Activated CD8-positive, alpha-beta memory T cell treated with anti-CD3 and anti-CD28 coated beads for 36 hours (primary cell): ENCODE measurements at regions not wholly inside any gene's neighbourhood (a gene's known extent, or its start where the extent isn't known, plus 50 kb on each side); places are given as distances from the start of the nearest gene placed in this dataset.

Source experiments
- CTCF ChIA-PET: fragments of 350-600 bp; sonication (Branson Sonifier 250); formaldehyde crosslinking; loops from one replicate; lab custom pipeline; 2021; ENCODE audit warnings: antibody characterized with exemption; lab: Charles Lee
- POLR2A ChIA-PET: fragments of 350-600 bp; sonication (Branson Sonifier 250); formaldehyde crosslinking; loops from one replicate; lab custom pipeline; 2021; ENCODE audit warnings: antibody characterized with exemption; lab: Charles Lee

GRCh38 chrX:30957753-30958152 lies 68.7 kb upstream of the TAB3 start:
- POLR2A ChIA-PET: no interaction called here
- CTCF ChIA-PET: no interaction called here

GRCh38 chrX:30955687-30956086 lies 66.6 kb upstream of the TAB3 start:
- ChIA-PET CTCF (no interaction called here), POLR2A (no interaction called here)

GRCh38 chrX:30951003-30951402 lies 61.9 kb upstream of the TAB3 start:
- ChIA-PET POLR2A (no interaction called here), CTCF (no interaction called here)

- CTCF ChIA-PET: no interaction called here
- POLR2A ChIA-PET: no interaction called here
Observed at GRCh38 chrX:30950391-30950790, 61.3 kb upstream of the TAB3 start.

- POLR2A ChIA-PET: no interaction called here
- CTCF ChIA-PET: no interaction called here
Observed at GRCh38 chrX:30949554-30949953, 60.5 kb upstream of the TAB3 start.

- ChIA-PET POLR2A (no interaction called here), CTCF (no interaction called here)
Observed at GRCh38 chrX:30948626-30949025, 59.6 kb upstream of the TAB3 start.

- ChIA-PET CTCF (no interaction called here), POLR2A (no interaction called here)
Observed at GRCh38 chrX:30948051-30948450, 59.0 kb upstream of the TAB3 start.

- CTCF ChIA-PET: no interaction called here
Observed at GRCh38 chrX:30943984-30944383, 54.9 kb upstream of the TAB3 start.

GRCh38 chrX:30941898-30942297 lies 52.8 kb upstream of the TAB3 start:
- CTCF ChIA-PET: interaction anchor here (0.6 kb wide), 1 partner anchor 52 kb away, joined by 3 read pairs; no protein-coding TSS in a partner anchor
- POLR2A ChIA-PET: no interaction called here

More at GRCh38 chrX:30943984-30944383, 54.9 kb upstream of the TAB3 start:
- POLR2A ChIA-PET: no interaction called here

- CTCF ChIA-PET: no interaction called here
- POLR2A ChIA-PET: no interaction called here
Observed at GRCh38 chrX:30939928-30940327, 50.9 kb upstream of the TAB3 start.
